Hematopoietic multipotent progenitor cell treated with erythropoietin and hydrocortisone succinate and interleukin-3 and kit ligand, for 4 days (in vitro differentiated cells): ENCODE measurements at regions not wholly inside any gene's neighbourhood (a gene's known extent, or its start where the extent isn't known, plus 50 kb on each side); places are given as distances from the start of the nearest gene placed in this dataset.

Experiments used
- DNase-seq: peaks from one replicate; pipeline ENCODE4 v3.0.0-alpha.2; 2015

- no peak for DNase-seq
Measured at GRCh38 chr2:19711470-19712372, 190.1 kb downstream of the TTC32 start.

GRCh38 chr2:19710230-19710629 lies 191.6 kb downstream of the TTC32 start:
- no peak for DNase-seq

- DNase-seq = no peak
Measured at GRCh38 chr2:19709553-19709952, 192.2 kb downstream of the TTC32 start.

- no peak for DNase-seq
Measured at GRCh38 chr2:19708776-19709175, 193.0 kb downstream of the TTC32 start.

- no peak for DNase-seq
Measured at GRCh38 chr2:19706332-19706731, 195.5 kb downstream of the TTC32 start.

- no peak for DNase-seq
Measured at GRCh38 chr2:19702267-19702666, 199.5 kb downstream of the TTC32 start.

GRCh38 chr2:19700861-19701585 lies 200.8 kb downstream of the TTC32 start:
- DNase-seq = no peak

- DNase-seq = no peak
Measured at GRCh38 chr2:19697131-19697530, 204.7 kb downstream of the TTC32 start.

GRCh38 chr2:19695706-19696105 lies 206.1 kb downstream of the TTC32 start:
- no peak for DNase-seq

- DNase-seq = no peak
Measured at GRCh38 chr2:19691892-19692291, 209.9 kb downstream of the TTC32 start.

- DNase-seq = no peak
Measured at GRCh38 chr2:19690429-19690828, 211.4 kb downstream of the TTC32 start.

- no peak for DNase-seq
Measured at GRCh38 chr2:19689646-19690168, 212.1 kb downstream of the TTC32 start.

- DNase-seq = no peak
Measured at GRCh38 chr2:19688059-19688458, 213.7 kb downstream of the TTC32 start.

GRCh38 chr2:19687017-19687659 lies 214.6 kb downstream of the TTC32 start:
- DNase-seq = no peak

- DNase-seq = no peak
Measured at GRCh38 chr2:19686439-19686838, 215.3 kb downstream of the TTC32 start.

GRCh38 chr2:19685731-19686130 lies 216.1 kb downstream of the TTC32 start:
- DNase-seq = no peak

- no peak for DNase-seq
Measured at GRCh38 chr2:19684516-19684915, 217.3 kb downstream of the TTC32 start.

GRCh38 chr2:19683556-19683955 lies 218.2 kb downstream of the TTC32 start:
- DNase-seq = no peak

GRCh38 chr2:19682493-19682892 lies 219.3 kb downstream of the TTC32 start:
- DNase-seq = no peak

- no peak for DNase-seq
Measured at GRCh38 chr2:19677825-19678518, 223.8 kb downstream of the TTC32 start.

- DNase-seq = no peak
Measured at GRCh38 chr2:19677215-19677777, 224.5 kb downstream of the TTC32 start.

GRCh38 chr2:19676770-19677169 lies 225.0 kb downstream of the TTC32 start:
- DNase-seq = no peak
